Fibroblast of upper back skin (primary cell): ENCODE measurements at regions not wholly inside any gene's neighbourhood (a gene's known extent, or its start where the extent isn't known, plus 50 kb on each side); places are given as distances from the start of the nearest gene placed in this dataset.

Source experiments
- DNase-seq: peaks from one replicate; pipeline ENCODE4 v3.0.0-alpha.2; 2013

DNA sequence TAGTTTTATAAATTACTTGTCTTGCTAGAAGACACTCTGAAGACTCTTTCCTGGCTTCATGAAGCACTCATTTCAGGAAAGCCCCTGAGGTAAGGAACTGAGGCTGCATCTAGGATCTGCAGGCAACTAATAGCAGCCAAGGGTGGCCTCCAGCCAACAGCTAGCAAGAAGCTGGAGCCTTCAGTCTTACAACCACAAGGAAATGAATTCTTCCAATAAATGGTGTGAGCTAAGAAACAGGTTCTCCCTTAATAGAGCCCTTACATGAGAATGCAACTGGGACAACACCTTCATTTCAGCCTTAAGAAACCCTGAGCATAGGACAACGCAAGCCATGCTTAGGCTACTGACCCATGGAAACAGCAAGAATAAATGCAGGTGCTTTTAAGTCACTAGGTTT lies 254.6 kb upstream of the RBBP8 start:
- DNase-seq: peak; percentile 22

DNA sequence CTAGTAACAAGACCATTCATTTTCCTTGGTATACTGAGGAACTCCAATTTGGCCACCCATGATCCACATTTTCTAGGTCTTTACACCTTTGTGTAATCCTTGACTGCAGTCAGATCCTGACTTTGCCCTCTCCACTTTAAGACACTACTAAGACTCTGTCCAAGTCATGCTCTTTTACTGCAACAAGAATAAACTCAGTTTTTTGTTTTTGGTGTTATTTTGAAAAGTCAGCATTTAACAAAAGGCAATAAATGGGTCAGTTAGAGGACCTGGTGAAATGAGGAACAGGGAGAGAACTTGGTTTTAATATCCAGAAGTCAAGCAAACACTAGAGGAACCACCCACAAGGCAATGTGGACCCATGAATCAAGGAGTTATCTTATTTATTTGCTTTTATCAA lies 252.2 kb upstream of the RBBP8 start:
- DNase-seq: no peak

DNA sequence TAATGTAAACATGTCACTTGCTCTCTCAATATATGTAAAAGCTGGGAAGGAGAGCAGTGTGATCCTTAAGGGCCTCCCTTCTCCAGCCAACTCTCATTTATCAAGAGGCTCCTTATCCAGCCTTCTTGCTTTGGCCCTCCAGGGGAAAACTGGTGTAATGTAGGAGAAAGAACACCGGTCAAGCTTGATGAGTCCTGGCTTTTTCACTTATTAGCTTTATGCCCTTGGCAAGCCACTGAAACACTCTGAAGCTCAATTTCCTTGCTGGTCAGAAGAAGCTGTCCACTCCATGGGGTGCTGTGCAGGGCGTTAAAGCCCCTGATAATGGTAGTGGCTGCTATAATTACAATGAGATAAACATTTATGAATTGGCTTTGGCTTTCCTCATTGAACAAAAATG lies 251.2 kb upstream of the RBBP8 start:
- no peak for DNase-seq

DNA sequence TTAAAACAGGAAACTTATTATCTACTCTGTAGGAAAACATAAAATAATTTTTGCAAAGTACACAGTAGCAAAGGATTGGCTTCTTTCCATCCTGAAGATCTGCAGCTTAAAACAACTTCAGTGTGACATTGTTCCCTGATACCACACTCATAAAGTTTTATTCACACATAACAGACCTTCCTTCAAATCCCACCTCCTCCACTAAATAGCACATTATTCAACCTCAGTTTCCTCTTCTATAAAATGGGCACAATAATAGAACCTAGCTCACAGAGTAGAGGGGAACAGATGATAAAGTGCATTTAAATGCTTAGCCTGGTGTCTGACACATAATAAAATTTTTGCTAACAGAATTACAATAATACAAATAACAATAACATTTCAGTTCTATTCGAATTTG lies 250.4 kb upstream of the RBBP8 start:
- no peak for DNase-seq

DNA sequence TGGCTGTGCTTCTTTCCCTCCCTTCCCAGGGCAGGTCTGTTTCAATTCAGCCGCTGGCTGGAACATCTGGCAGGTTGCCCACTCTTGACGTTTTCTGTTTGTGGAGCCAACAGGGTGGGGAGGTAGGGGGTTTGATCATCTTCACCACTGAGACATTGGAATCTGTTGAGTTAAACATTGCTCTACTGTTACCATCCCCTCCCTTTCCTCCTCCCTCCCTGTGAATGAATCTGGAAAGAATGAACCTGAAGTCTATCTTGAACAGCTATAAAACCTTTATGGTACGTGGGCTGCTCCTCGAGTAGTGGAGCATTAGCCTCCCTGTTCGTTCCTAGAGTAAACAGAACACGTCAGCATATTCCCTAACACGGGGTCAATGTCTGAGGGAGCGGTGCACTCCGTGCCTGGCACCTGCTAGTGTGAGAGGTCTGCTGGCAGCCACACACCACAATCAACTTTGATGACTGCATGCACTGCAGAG lies 249.9 kb upstream of the RBBP8 start:
- DNase-seq: peak; percentile 89

DNA sequence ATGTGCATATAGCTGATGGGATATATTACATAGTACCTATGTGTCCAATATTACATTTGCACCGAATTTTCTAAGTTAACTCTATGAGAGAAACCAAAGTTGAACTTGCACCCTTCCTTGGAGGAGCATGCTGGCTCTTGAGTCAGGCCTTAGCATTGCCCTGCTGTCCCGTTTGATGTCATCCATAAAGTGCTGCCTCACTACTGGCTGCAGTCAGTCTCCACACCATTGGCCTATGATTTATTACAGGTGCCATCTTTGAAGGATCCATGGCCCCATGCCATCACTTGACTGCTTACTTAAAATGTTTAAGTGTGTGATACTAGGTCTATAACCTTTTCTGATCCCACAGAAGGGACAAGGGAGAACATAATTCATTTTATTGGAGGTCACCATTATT lies 249.3 kb upstream of the RBBP8 start:
- DNase-seq: no peak

DNA sequence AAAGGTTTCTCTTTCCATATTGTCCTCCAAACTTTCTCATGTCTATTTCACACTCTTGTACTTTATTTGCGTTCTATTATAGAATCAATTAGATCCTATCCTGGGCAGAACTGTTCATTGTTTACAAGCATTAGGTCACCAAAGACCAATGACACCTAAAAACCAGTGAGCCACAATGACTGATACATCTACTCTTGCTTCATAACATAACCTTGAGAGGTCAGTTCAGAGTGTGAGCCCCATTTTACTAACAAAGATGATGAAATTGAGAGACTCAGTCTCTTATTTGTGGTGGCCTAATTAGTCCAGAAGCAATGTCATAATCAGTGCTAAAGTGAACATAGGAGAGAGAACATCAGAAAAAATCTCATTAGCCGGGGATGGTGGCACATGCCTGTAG lies 248.9 kb upstream of the RBBP8 start:
- DNase-seq: no peak

DNA sequence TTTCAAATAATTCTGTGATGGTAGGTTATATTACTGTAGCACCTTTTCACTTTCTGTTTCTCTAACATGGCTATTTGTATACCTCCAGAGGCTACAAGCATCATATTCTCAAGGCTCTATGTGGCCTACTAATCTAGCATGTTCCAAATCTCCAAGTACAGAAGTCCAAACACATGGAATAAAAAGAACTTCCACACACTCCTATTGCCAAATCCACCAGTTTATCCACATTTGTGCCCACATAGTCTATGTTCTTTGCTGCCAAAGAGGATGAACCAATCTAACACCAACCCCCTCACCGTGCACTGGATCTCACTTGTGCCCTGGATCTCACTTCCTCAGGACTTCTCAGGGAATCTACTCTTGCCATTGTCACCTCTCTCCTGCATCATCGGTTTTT lies 247.3 kb upstream of the RBBP8 start:
- no peak for DNase-seq

DNA sequence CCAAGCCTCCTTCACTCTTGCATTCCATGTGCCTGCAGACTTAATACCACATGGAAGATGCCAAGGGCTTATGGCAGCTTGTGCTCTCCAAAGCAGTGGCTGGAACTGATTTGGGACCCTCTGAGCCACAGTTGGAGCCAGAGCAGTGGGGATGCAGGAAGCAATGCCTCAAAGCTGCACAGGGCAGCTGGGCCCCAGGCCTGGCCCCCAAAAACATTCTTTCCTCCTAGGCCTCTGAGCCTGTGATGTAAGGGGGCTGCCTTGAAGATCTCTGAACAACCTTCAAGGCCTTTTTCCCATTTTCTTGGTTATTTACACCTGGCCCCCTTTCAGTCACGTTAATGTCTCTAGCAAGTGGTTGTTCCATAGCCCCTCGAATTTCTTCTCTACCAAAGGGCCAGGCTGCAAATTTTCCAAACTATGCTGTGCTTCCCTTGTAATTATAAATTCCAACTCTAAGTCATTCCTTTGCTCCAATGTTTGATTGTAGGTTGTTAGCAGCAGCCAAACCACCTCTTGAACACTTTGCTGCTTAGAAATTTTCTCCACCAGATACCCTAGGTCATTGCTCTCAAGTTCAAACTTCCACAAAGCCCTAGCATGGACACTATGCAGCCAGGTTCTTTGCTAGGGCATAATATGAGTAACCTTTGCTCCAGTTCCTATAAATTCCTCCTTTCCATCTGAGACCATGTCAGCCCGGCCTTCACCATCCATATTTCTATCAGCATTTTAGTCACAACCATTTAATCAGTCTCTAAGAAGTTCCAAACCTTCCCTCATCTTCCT lies 245.0 kb upstream of the RBBP8 start:
- no peak for DNase-seq

DNA sequence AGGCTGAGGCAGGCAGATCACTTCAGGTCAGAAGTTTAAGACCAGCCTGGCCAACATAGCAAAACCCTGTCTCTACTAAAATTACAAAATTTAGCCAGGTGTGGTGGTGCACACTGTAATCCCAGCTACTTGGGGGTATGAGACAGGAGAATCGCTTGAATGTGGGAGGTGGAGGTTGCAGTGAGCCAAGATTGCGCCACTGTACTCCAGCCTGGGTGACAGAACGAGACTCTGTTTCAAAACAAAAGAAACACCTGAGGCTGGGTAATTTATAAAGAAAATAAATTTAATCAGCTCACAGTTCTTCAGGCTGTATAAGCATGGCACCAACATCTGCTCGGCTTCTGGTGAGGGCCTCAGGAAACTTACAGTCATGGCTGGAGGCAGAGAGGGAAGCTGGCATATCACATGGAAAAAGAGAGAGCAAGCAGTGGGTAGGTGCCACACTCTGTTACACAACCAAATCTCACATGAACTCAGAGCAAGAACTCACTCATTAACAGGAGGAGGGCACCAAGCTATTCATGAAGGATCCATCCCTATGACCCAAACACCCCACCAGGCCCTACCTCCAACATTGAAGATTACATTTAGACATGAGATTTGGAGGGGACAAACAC lies 244.1 kb upstream of the RBBP8 start:
- no peak for DNase-seq

DNA sequence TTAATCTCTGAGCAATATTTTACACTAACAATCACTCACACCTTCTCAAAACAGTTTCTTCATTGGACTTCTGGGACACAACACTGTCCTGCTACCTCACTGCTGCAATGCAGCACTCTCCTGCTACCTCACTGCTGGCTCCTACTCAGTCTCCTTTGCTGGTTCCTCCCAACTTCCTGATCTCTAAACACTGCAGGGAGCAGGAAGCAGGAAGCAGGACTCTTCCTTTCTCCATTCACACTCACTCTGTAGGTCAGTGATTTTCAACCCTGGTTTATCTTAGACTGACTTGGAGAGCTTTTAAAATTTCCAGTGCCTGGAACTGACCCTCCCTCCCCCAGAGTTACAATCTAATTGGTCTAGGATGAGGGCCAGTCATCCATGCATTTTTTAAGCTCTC lies 243.4 kb upstream of the RBBP8 start:
- no peak for DNase-seq

DNA sequence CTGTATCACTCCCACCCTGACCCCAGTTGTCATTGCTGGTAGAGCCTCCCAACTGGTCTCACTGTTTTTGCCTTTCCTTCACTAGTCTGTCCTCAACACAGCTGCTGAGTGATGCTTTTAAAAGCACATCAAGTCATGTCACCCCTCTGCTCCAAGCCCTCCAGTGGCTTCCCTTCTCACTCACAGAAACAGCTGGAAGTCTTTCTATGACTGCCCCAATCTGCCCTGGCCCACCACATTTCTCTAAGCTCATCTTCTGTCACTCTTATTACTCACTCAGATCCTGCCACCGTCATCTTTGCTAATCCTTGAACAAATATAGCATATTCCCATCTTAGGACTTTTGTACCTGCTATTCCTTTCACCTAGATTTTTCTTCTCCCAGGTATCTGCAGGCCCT lies 242.6 kb upstream of the RBBP8 start:
- no peak for DNase-seq

DNA sequence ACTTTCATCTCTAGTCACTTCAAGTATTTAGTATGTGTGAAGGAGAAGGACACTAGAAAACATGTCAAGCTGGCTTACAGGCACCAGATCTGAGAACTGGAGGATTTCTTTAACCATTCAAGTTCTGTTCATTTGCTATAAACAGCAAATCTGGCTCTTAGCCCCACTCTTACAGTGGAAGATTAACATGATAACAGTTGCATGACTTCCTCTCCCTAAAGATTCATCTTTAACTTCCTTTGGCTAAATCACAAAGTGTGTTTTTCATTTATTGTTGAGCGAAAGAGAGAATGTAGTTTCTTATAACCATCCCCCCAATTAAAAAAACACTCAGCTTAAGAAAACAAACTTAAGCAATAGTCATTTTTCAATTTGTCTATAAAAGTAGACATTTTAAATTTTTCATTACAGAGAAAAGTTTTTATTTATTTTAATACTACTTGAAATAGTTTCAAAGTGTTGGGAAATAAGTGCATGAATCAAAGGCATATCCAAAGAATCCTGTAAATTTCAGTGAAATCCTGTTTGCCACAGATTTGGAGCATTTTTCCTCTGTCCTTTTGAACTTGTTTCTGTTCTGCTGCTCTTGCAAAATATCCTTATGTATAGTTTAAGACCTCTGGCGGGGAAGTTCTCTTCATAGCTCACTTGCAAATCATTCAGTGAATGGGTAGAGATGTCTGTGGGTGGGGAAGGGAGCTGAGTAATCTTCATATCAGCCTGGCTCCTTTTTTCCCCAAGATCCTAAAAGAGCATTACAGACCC lies 241.0 kb upstream of the RBBP8 start:
- peak; percentile 95 for DNase-seq

DNA sequence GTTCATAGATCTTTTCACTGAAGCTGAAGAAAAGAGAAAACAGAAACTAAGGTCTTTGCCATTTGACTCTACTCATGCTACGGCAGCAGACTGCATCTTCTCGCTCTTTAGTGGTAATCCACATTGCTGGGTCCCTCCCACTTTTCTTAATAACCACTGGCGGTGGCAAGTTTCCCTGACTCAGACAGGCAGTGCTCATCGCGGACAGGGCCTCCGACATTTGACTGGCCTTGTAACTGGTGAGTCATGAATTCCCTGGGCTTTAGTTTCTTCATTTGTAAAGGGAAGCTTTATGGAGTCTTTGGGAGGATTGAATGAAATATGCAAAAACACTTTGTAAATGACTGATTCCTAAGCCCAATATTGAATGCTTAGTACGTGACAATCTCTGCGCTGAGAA lies 238.2 kb upstream of the RBBP8 start:
- DNase-seq: peak; percentile 97

DNA sequence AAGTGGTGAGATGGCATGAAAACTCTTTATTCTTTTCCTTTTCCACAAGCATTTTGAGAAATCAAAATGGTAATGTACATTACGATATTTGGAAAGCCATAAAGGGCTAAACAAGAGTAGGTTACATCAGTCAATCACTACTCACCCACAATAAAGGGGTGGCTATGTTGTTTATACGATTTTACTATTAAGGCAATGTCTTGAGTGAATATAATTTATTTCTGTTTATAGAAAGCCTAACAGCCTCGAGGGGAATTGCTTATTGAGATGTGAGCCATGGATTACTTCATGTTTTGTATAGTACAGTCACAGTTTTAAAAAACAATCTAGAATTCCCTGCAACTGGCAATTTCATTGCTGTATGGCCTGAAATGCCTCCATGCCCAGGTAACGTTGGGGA lies 237.5 kb upstream of the RBBP8 start:
- DNase-seq: no peak

DNA sequence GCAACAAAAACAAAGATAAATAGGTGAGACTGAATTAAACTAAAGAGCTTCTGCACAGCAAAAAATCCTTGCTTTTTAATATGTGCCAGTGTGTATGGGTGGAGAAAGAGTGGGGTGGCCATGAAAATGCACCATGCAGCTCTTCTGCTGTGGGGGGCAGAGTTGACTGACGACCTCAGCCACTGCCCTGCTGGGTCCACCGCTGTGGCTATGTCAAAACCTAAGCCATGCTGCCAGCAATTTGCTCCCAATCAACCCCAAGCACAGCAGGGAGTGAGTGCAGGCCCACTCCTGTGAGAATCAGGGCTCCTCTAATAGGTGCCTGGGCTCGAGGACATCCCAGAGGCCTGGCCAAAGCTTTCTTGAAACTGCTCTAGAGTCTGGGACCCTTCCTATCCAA lies 235.6 kb upstream of the RBBP8 start:
- DNase-seq: no peak

DNA sequence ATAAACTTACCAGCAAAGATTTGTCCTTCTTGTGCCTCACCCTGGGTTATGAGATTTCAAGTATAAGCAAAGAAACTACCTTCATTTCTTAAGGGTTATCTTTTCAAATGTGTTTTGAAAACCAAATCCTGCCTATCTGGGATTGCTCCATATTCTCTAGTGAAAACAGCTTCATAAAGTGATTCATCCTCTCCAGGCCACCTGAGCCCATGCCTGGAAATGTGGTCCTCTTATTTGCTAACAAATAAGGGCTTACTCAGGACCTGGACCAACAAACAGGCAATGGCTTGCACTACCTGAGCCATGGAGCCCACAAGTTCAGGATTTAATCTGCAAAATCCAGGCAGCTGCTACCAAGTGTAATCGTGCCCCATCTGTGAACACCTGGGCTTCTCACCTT lies 234.4 kb upstream of the RBBP8 start:
- DNase-seq: no peak

DNA sequence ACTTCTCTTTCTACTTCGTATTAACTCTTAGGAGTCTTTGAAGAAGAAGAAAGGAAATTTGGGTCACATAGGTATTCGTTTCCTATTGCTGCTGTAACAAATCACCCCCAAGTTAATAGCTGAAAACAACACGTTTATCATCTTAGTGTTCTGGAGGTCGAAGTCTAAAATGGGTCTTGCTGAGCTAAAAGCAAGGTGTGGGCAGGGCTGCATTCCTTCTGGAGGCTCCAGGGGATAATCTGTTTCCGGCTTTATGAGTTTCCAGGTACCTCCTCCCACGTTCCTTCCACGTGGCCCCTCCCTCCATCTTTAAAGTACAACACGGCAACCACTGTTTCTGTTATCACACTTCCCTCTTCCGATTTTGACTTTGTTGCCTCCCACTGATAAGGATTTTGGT lies 233.5 kb upstream of the RBBP8 start:
- DNase-seq: no peak

DNA sequence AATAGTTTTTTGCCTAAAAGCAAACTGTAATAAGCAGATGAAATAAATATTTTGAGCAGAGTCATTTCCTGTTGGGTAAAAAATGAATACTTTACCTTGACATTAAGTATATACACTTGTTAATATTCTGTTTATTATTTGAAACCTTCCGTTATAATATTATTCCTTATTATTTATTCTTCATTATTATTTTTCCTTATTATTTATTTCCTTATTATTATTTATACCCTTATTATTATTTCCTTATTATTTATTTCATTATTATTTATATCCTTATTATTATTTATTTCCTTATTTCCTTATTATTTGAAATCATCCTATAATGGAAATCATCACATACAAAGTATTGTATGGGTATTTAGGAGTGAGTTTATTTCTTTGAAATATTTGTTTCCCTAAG lies 232.2 kb upstream of the RBBP8 start:
- DNase-seq: no peak

DNA sequence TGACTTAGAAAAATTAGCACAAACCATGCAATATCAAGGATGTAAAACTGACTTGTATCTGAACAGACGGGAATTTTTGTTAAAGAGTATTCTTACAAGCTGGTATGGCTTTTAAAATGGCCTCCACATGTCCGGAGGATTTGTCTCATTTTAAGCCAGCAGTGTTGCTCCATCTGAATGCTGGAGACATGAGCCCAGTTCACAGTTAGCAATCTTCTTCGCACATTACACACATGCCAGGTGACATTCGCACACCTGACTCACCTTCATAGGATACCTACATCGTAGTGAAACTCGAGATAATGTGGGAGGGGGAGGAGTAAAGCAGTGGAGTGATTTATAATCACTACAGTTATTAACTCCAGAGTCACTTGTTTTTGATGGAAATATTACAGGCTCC lies 231.8 kb upstream of the RBBP8 start:
- no peak for DNase-seq

DNA sequence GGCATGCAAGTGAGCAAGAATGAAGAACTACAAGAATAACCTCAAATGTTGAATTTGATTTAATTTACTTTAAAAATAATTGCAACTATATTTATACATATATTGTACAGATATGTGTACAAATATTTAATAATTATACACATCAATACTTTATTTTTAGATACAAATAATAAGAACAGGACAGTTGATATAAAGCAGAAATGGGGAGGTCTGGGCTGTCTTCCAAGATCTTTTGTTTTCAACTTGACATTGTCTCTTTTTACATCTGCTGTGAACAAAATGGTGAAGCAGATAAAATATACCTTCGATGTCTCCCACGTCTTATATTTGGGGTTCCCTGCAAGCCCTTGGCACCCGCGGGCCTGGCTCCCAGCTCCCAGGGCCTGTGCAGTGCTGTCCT lies 231.3 kb upstream of the RBBP8 start:
- DNase-seq: no peak

DNA sequence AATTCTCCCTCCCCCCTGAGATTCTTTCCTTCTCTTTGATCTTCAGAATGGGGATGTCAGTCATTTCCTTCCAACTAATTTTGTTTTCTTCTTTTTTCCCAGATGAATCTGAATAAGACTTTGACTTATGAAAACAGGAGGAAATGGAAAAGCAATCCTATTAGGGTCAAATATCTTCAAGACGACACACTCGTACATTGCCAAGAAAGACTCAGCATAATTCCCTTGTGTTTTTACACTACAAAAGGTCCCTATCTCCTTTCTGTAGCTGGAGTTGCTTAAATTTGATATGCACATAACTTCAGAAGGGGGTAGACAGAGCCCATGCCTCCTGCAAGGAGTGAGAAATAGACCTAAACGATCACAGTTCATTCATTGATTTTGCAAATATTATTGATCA lies 230.3 kb upstream of the RBBP8 start:
- DNase-seq: peak; percentile 22

DNA sequence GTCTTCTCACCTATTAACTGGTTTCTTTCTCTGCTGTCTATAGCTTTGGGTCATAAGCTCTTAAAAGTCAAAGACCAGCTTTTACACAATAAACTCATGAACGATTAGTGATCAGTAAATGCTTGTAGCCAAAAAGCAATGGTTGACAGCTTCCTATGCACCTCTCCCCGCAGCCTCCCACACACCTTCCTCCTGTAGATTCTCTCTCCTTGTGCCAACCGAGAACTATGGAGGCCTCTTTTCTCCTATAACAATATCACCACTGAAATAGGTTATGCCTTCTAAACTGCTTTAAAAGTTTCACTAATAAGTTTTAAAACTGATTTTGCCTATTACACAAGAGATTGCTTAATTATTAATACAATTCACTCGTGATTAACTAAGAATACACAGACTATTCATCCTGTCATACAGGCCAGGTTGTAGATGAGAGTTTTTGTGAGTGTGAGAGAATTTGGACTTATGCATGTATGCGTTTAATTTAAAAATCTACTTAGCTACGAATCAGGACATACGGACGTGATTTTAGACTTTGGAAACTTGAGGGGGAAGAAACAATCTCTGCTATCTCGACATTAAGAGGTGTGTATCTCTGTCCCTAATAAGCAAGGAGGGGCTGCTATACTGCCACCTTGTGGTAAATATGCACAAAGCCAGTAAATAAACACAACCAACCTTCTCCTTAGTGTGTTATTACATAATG lies 229.1 kb upstream of the RBBP8 start:
- DNase-seq: peak; percentile 58

DNA sequence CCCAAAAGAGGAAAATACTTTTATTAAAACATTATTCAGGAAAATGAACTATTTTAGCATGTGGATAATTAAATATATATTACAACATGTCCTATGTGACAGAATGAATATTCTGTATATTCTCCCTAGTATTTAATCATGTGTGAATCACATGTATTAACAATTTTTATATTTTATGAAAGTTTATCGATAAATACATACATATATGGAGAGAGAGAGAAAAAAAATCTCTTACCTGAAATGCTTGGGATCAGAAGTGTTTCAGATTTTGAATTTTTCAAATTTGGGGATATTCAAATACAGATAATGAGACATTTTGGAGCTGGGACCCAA lies 228.6 kb upstream of the RBBP8 start:
- DNase-seq: no peak
